ENCODE measurements at regions not wholly inside any gene's neighbourhood (a gene's known extent, or its start where the extent isn't known, plus 50 kb on each side); places are given as distances from the start of the nearest gene placed in this dataset. TPM values are rescaled to one million over a fixed set of nuclear protein-coding genes. Genes with fewer than 3 reads are reported as not detected.

- no peak for TF ChIP-seq CTCF (conservative IDR thresholded peaks at IDR 0.05; ENCODE audit: low read length)
- no peak for TF ChIP-seq EZH2phosphoT487 (IDR thresholded peaks at IDR 0.05; ENCODE audit: borderline replicate concordance, low read depth, low read length)
- no peak for DNase-seq (ENCODE audit: low spot score)
- CTCF ChIA-PET (ENCODE audit: unreplicated experiment): no interaction called here
- no peak overlapping the region for H3K27ac ChIP-seq (ENCODE audit: low read depth, low read length, poor library complexity, severe bottlenecking)
- intact Hi-C loops (cut with micrococcal nuclease; ENCODE audit: unreplicated experiment): no loop called here
- H3K9me2 ChIP-seq (ENCODE audit: insufficient read depth, low read length): no peaks in the 10 kb centered on the region
- no peaks in the 10 kb centered on the region for H3K9me3 ChIP-seq (ENCODE audit: low read length)
- no peaks in the 10 kb centered on the region for H4K20me1 ChIP-seq (ENCODE audit: insufficient read depth, low read length)
- no peaks in the 10 kb centered on the region for H3K79me2 ChIP-seq (ENCODE audit: insufficient read depth, low read depth, low read length)
- H3K4me1 ChIP-seq (ENCODE audit: insufficient read depth, low read length, poor library complexity, severe bottlenecking): no peaks in the 10 kb centered on the region
- H2AFZ ChIP-seq (ENCODE audit: low read length): no peak overlapping the region
- POLR2A ChIA-PET: interaction anchor here (0.7 to 1.1 kb wide), 2 partner anchors 10 to 116 kb away, joined by 4 to 5 read pairs; no protein-coding TSS in a partner anchor
- no TSS peak for BruUV-seq (replicated peaks)
- H3K4me3 ChIP-seq (ENCODE audit: low read depth, low read length, poor library complexity, severe bottlenecking): no peak overlapping the region
- H3K36me3 ChIP-seq (ENCODE audit: insufficient read depth, low read length): no peaks in the 10 kb centered on the region
- H3K4me2 ChIP-seq (ENCODE audit: low read length): no peak overlapping the region
Measured at GRCh38 chr12:64998371-64999147, 122.5 kb downstream of the WIF1 start.

DNA sequence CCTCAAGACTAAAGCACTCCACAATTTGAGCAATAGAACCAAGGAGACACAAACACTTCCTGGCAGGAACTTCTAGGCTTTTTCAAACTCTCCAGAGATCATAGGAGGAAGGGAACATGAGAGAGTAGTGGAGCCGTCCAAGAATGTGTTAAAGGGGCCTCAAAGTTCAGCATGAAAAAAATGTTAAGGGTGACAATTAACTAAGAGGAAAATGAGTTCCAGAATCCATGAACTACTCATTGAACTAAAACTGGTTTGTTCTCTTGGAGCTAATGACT, 122.0 kb downstream of the WIF1 start:
- no TSS peak for BruUV-seq (replicated peaks)
- ChIA-PET POLR2A (interaction anchor here (1.1 kb wide), 1 partner anchor 10 kb away, joined by 5 read pairs; no protein-coding TSS in a partner anchor), CTCF (ENCODE audit: unreplicated experiment) (no interaction called here)
- no peak for TF ChIP-seq CTCF (conservative IDR thresholded peaks at IDR 0.05; ENCODE audit: low read length)
- no peak for TF ChIP-seq EZH2phosphoT487 (IDR thresholded peaks at IDR 0.05; ENCODE audit: borderline replicate concordance, low read depth, low read length)
- Histone ChIP-seq H3K79me2 (ENCODE audit: insufficient read depth, low read depth, low read length) (no peaks in the 10 kb centered on the region), H2AFZ (ENCODE audit: low read length) (no peak overlapping the region), H3K4me2 (ENCODE audit: low read length) (no peak overlapping the region), H3K4me3 (ENCODE audit: low read depth, low read length, poor library complexity, severe bottlenecking) (no peak overlapping the region), H3K9me3 (ENCODE audit: low read length) (no peaks in the 10 kb centered on the region), H3K4me1 (ENCODE audit: insufficient read depth, low read length, poor library complexity, severe bottlenecking) (no peaks in the 10 kb centered on the region), H3K9me2 (ENCODE audit: insufficient read depth, low read length) (no peaks in the 10 kb centered on the region), H3K27ac (ENCODE audit: low read depth, low read length, poor library complexity, severe bottlenecking) (no peak overlapping the region), H4K20me1 (ENCODE audit: insufficient read depth, low read length) (no peaks in the 10 kb centered on the region), H3K36me3 (ENCODE audit: insufficient read depth, low read length) (no peaks in the 10 kb centered on the region)
- intact Hi-C loops (cut with micrococcal nuclease; ENCODE audit: unreplicated experiment): no loop called here
- DNase-seq (ENCODE audit: low spot score): no peak

Small RNA genes in the stretch of these regions (small RNA-seq; reads per million reads assigned to genes)
- not detected for gene RNU6ATAC42P

Data from OCI-LY7 (cell line).